GM18861 (cell line): ENCODE measurements at regions not wholly inside any gene's neighbourhood (a gene's known extent, or its start where the extent isn't known, plus 50 kb on each side); places are given as distances from the start of the nearest gene placed in this dataset.

Source experiments
- ATAC-seq: cut with Tn5 transposase; IDR thresholded peaks from one replicate; pipeline ENCODE4 v1.9.1; 2021; ENCODE audit not compliant: unreplicated experiment

GRCh38 chr13:104014803-104015645 is 948.8 kb upstream of the SLC10A2 start:
- no peak for ATAC-seq

- no peak for ATAC-seq
Observed at GRCh38 chr13:104011505-104012241, 945.5 kb upstream of the SLC10A2 start.

DNA sequence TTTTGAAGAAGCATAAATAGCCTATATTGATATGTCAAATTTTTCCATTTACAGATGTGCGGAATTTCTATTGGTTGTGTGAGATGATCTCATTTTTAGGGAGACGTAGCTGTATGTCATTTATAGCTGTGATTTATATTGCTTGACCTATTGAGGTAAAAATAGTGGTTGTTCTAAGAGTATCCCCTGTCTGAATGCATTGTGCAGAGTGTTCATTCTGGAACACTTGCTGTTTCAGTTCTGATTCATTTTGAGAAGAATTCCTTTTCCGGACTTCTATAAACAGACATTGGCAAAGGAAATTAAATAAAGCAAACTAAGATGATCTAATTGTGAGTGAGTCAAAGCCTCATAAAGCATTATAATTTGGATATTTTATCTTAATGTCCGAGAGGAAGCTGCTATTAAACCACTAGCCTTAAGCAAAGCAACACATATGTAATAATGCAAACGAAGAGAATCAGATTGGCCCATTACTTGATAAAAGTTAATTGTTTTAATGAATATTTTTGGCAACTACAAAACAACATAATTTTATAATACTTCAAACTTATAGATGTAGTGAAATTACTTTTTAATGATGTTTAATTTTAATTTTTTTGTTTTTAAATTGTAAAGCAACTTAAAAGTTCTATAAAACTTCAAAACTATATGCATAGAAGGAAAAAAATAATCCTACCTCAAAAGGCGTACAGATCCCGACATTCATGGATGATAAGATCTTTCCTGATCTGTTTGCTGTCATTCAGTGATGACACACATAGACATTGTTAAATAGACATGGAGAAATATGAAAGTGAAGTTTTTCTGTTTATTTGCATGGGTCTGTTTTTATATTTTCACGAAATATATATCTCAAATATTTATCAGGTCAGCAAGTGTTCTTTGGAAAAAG is 942.6 kb upstream of the SLC10A2 start:
- no peak for ATAC-seq

GRCh38 chr13:104008075-104008474 is 941.9 kb upstream of the SLC10A2 start:
- ATAC-seq: no peak

DNA sequence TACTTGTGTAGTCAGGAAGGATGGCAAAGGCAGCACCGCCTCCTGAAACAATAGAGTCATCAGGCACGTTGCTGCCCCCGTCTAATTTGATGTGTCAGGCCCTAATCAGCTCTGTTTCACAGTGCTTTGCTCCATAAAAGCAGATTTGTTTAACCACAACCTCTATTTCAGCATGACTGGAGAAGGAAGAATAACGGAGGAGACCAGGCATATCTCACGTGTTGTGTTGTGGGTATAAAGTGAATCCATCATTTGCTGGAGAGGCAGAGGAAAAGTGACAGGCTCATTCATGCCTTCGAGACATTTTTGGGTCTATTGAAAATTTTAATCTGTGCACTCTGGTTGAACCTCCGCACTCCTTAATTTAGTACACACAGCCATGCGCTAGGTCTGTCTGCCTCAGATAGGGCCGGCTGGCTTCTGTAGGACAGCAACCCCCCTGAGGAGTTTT is 940.4 kb upstream of the SLC10A2 start:
- no peak for ATAC-seq

GRCh38 chr13:104004572-104004971 is 938.4 kb upstream of the SLC10A2 start:
- no peak for ATAC-seq

DNA sequence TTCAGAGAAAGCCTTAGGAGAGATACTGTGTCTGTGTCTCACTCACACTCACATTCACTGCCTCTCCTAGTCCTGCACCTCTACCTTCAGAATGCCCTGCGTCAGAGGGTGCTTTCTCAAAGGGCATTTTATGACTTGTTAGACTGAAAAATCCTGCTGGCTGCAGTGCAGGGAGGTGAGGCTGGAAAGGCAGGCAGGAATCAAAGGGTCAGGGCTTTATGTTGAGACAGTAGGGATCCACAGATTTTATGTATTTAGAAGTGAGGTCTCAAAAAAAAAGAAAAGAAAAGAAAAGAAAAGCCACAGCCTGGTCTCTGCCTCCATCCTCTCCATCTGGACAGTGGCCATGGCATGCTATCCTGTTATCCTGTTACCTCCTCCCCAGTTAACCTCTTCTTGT is 936.0 kb upstream of the SLC10A2 start:
- ATAC-seq: no peak

DNA sequence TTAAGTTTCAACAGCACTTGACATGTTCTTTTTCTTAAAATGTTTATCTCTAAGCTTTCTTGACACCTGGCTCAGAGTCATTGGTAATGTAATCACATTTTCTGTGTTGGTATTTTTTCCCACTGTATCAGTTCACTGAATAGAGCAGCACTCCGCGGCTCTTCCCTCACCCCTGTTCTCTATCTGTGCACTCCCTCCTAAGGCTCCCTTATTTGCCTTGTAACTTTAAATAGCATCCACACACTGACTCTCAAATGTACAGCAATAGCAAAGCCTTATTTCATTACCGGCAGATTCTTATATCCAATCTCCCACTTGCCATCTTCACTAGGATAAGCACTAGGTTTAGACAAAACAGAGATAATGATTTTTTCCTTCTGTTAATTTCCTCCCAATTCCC is 935.5 kb upstream of the SLC10A2 start:
- no peak for ATAC-seq

- no peak for ATAC-seq
Observed at GRCh38 chr13:103996733-103997132, 930.5 kb upstream of the SLC10A2 start.

DNA sequence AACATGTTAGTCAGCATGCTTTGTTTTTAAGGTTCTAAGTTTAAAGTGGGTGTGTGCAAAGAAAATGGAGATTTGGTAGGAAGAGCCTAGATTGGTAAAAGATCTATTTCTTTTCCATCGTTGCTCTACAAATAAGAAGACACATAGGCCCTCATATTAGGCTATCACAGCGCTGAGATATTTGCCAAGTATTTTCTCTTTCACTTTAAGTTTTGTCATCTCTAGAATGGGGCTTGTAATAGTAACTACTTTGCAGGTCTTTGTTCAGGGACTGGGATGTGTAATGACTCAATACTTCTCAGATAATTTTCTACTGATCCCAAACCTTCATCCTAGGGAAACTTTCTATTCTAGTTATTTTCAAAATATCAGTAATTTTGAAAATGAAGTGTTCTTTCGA is 917.7 kb upstream of the SLC10A2 start:
- ATAC-seq: no peak

- ATAC-seq: no peak
Observed at GRCh38 chr13:103976371-103976770, 910.2 kb upstream of the SLC10A2 start.

DNA sequence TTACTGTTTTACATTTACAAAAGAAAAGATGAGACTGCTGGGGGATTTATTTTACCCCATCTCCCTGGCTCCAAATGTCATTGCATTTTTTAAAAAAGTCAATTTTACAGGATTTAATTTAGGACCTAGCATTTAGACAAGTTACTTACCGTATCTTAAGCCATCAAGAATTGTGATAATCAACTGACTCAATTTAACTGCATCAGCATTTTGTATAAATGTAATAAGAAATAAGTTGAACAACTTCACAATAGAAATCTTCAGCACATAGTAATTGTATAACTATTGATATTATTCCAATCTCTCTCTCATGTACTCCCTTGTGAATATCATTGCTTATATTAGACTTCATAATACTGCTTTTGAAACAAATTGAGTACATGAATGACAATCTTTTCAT is 907.5 kb upstream of the SLC10A2 start:
- ATAC-seq: no peak

GRCh38 chr13:103969520-103970050 is 903.4 kb upstream of the SLC10A2 start:
- ATAC-seq: no peak

DNA sequence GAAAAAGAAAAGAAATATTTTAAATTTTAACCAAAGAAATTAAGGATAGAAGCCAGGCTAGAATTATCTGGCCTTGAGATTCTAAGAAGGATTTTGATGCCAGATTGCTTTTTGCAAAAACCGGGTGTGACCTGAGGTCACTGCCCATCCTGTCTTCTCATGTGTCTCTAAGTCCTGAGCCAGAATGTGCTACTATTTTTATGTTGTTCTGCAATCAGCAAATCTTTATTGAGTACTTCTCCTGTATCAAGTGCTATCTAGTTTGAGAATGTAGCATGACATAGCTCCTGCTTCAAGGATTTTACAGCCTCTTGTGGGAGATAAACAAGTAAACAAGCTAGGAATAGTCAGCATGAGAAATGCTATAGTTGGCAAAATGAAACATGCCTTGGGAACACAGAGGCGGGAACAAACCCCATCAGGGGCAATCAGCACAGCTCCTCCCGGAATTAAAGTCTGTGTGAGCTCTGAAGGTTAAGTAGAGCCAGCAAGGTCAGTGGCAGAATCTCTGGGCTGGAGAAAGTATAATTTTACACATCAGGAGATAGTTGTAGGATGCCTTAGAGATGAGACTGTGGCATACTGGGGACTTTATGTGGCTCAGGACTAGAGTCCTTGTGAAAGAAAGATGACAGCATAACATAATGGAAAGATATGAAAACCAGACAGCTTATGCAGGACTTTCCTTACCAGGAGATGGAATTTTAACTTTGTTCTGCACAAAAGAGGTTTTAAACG is 899.5 kb upstream of the SLC10A2 start:
- ATAC-seq: no peak

- ATAC-seq: no peak
Observed at GRCh38 chr13:103961784-103962183, 895.6 kb upstream of the SLC10A2 start.

DNA sequence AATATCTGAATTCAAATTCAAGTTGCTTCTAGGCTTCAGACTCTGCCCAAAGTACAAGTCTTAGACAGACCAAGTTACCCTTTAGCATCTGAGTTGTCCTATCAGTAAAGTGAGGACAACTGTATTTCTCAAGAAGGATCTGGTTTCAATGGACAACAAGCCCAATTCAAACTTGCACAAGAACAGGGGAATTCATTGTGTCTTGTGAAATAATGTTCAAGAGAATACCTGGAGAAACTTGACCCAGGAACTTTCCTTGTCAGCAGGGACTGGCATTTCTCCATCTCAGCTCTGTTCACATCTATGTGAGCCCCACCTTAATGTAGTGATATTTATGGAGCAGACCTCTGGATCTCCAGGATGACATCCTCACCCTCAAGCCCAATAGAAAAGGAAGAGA is 894.9 kb upstream of the SLC10A2 start:
- ATAC-seq: no peak

GRCh38 chr13:103960001-103960400 is 893.8 kb upstream of the SLC10A2 start:
- no peak for ATAC-seq

DNA sequence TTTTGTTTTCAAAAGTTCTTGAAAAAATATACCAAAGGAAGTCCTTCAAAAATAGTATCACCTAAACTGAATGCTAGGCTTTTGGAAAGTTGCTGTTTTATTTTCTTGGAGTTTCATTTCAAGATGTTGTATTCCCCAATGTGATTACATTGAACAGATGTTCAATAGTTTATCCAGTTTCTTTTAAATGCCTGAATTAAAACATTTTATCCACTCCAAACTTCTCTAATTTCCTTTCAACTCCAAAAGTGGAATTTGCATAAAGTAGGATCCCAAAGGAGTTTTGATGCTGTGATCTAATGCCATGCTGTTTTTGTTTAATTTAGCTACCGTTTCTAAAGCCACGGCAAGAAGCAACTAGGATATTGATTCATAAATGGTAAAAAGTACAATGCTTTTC is 892.5 kb upstream of the SLC10A2 start:
- ATAC-seq: no peak

DNA sequence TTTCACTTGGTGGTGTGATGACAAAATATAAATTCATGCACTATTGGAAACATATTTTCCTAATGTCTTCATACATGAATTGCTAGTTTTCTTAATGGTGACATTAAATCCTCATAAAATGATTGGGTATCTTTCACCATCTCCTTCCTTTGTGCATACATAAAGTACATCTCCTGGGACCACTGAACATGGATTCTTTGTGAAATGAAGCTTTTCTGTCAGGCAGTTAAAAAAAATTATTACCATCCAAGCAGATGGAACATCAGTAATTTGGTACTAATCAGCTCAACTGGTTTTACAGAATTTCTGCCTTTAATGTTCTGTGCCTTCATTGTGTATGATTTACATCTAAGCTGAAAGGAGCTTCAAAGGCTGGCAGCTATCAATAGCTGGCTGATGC is 891.7 kb upstream of the SLC10A2 start:
- ATAC-seq: no peak

DNA sequence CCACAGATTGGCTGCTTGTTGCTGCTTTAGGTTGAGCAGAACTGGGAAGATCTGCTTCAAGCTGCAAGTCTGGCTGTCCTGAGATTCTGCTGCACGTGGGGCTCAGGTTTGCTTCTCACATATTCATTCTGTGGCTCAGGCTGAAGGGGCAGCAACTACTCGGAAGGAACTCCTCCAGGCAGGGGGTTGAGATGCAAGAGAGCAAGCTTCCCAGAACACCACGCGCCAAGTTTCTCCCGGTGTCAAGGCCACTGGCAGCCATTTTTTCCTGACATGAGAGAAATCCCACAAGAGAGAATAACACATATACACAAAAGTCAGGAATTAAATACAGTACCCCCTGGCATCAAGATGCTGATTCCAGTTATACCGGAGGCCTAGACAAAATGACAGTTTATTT is 887.6 kb upstream of the SLC10A2 start:
- no peak for ATAC-seq
